ENCODE measurements at regions not wholly inside any gene's neighbourhood (a gene's known extent, or its start where the extent isn't known, plus 50 kb on each side); places are given as distances from the start of the nearest gene placed in this dataset.
A peak's percentile ranks its signal among the peaks of the same experiment; 100 is the strongest.

DNA sequence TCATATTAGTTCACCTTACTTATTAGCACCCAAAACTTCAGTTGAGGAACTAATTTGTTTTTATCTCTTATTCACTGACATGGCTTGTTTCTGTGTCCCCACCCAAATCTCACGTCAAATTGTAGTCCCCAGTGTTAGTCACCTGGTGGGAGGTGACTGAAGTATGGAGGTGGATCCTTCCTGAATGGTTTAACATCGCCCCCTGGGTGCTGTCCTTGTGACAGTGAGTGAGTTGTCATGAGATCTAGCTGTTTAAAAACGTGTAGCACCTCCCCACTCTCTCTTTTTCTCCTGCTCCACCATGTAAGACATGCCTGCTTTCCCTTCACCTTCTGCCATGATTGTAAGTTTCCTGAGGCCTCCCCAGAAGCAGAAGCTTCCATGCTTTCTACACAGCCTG lies 75.0 kb upstream of the HECTD2 start:
- Histone ChIP-seq H4K20me1 (ENCODE audit: insufficient read depth, low read length) (no peaks in the 10 kb centered on the region), H3K4me3 (ENCODE audit: low read length) (no peak overlapping the region), H3K27me3 (ENCODE audit: low read depth, low read length) (no peaks in the 10 kb centered on the region), H3K4me1 (ENCODE audit: low read length) (peaks cover 23% of the 10 kb centered on the region), H3K4me2 (ENCODE audit: low read length) (no peak overlapping the region), H3K9ac (ENCODE audit: low read length) (no peak overlapping the region), H2AFZ (ENCODE audit: low read depth, low read length) (no peak overlapping the region), H3K79me2 (ENCODE audit: low read length) (no peaks in the 10 kb centered on the region), H3K9me3 (ENCODE audit: insufficient read depth, low read length) (no peaks in the 10 kb centered on the region), H3K27ac (ENCODE audit: low read length) (no peak overlapping the region), H3K36me3 (replicated peaks; ENCODE audit: low read depth, low read length) (no peaks in the 10 kb centered on the region)
- no peak for TF ChIP-seq EZH2phosphoT487 (IDR thresholded peaks at IDR 0.05; ENCODE audit: low read depth)
- TF ChIP-seq, protein P1, sequence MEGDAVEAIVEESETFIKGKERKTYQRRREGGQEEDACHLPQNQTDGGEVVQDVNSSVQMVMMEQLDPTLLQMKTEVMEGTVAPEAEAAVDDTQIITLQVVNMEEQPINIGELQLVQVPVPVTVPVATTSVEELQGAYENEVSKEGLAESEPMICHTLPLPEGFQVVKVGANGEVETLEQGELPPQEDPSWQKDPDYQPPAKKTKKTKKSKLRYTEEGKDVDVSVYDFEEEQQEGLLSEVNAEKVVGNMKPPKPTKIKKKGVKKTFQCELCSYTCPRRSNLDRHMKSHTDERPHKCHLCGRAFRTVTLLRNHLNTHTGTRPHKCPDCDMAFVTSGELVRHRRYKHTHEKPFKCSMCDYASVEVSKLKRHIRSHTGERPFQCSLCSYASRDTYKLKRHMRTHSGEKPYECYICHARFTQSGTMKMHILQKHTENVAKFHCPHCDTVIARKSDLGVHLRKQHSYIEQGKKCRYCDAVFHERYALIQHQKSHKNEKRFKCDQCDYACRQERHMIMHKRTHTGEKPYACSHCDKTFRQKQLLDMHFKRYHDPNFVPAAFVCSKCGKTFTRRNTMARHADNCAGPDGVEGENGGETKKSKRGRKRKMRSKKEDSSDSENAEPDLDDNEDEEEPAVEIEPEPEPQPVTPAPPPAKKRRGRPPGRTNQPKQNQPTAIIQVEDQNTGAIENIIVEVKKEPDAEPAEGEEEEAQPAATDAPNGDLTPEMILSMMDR (IDR thresholded peaks at IDR 0.05; ENCODE audit: low read depth, low read length), result no peak

DNA sequence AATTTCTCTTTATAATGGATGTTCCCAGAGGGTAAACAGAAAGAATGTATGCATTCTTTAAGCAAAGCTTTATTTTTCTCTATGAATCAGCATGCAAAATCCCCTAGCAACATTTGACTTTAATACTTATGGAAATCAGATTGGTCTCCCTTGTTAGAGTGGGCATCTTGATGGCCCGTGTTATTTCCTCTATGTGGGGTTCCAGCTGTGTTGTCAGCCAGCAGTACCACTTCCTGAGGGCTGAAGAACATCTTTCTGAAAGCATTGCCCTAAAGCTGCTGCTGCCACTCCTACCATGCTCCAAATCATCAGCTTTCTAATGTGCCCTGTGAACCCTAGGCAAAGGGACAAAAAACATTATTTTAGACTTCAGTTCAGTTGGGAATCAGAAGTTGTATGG lies 70.4 kb upstream of the HECTD2 start:
- Histone ChIP-seq H3K4me1 (ENCODE audit: low read length) (peaks cover 45% of the 10 kb centered on the region), H4K20me1 (ENCODE audit: insufficient read depth, low read length) (no peaks in the 10 kb centered on the region), H2AFZ (ENCODE audit: low read depth, low read length) (no peak overlapping the region), H3K4me3 (ENCODE audit: low read length) (no peak overlapping the region), H3K27ac (ENCODE audit: low read length) (peak overlapping the region; percentile 30), H3K9ac (ENCODE audit: low read length) (no peak overlapping the region), H3K9me3 (ENCODE audit: insufficient read depth, low read length) (no peaks in the 10 kb centered on the region), H3K4me2 (ENCODE audit: low read length) (peak overlapping the region; percentile 67), H3K27me3 (ENCODE audit: low read depth, low read length) (no peaks in the 10 kb centered on the region), H3K36me3 (replicated peaks; ENCODE audit: low read depth, low read length) (no peaks in the 10 kb centered on the region), H3K79me2 (ENCODE audit: low read length) (no peaks in the 10 kb centered on the region)
- no peak for TF ChIP-seq EZH2phosphoT487 (IDR thresholded peaks at IDR 0.05; ENCODE audit: low read depth)
- TF ChIP-seq, protein P1 (IDR thresholded peaks at IDR 0.05; ENCODE audit: low read depth, low read length), result no peak

DNA sequence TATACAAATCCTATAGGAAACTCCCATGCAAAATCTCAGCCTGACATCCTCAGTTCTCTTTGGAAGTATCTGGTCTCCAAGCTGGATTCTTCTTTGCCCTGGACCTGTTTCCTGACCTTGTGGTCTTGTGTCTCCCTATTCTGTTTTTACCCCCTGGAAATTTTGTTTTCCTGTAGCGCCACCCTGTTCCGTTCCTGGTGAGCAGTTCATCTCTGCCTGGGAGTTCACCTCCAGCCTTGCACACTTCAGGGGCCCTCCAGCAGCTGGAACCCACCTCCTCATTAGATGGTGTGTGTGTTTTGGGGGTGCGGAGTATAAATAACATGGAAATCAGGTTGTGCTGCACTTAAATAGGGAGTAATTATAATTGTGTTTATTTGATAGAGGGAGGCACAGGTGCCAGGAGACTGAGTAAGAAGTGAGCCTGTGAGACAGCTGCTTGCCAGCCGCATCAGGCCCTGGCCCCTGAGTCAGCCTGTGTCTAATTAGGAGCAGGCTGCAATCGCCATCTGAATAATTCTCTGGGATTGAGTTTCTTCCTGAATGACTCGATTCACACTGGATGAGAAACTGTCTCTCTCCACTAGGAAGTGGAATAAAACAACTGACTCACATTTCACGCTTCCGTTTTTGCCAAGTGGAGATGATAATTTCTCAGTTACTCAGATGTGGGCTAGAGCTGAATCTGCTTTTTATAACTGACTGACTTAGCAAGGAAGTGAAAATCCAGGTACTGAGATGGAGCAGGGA lies 69.4 kb upstream of the HECTD2 start:
- H3K4me2 ChIP-seq (ENCODE audit: low read length), result peak overlapping the region; percentile 67
- H3K4me3 ChIP-seq (ENCODE audit: low read length), result peak overlapping the region; percentile 20
- H4K20me1 ChIP-seq (ENCODE audit: insufficient read depth, low read length), result no peaks in the 10 kb centered on the region
- peaks cover 45% of the 10 kb centered on the region for H3K4me1 ChIP-seq (ENCODE audit: low read length)
- peak overlapping the region; percentile 63 for H3K27ac ChIP-seq (ENCODE audit: low read length)
- H3K9ac ChIP-seq (ENCODE audit: low read length), result peak overlapping the region; percentile 29; the same call in 1 of the 2 replicates
- H2AFZ ChIP-seq (ENCODE audit: low read depth, low read length), result no peak overlapping the region
- no peaks in the 10 kb centered on the region for H3K27me3 ChIP-seq (ENCODE audit: low read depth, low read length)
- no peaks in the 10 kb centered on the region for H3K79me2 ChIP-seq (ENCODE audit: low read length)
- TF ChIP-seq, protein P1 (IDR thresholded peaks at IDR 0.05; ENCODE audit: low read depth, low read length), result peak; percentile 14; the same call in 1 of the 2 replicates
- TF ChIP-seq EZH2phosphoT487 (IDR thresholded peaks at IDR 0.05; ENCODE audit: low read depth), result no peak
- H3K9me3 ChIP-seq (ENCODE audit: insufficient read depth, low read length), result no peaks in the 10 kb centered on the region
- no peaks in the 10 kb centered on the region for H3K36me3 ChIP-seq (replicated peaks; ENCODE audit: low read depth, low read length)

DNA sequence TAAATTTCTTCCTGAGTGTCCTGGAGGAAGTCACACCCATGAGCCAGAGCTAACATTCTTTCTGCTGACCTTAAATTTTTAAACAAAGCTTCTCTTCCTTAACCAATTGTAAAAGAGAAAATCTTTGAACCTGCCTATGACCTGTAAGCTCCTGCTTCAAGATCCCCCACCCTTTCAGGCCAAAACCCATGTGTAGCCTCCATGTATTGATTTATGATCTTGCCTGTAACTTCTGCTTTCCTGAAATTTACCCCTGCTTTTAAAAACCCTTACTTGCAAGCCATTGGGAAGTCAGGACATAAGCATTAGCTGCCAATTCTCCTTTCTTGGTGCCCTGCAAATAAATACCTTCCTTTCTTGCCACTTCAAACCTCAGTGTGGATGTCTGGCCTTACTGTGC lies 68.5 kb upstream of the HECTD2 start:
- H3K27me3 ChIP-seq (ENCODE audit: low read depth, low read length), result no peaks in the 10 kb centered on the region
- no peak overlapping the region for H2AFZ ChIP-seq (ENCODE audit: low read depth, low read length)
- H3K4me3 ChIP-seq (ENCODE audit: low read length), result no peak overlapping the region
- no peaks in the 10 kb centered on the region for H3K9me3 ChIP-seq (ENCODE audit: insufficient read depth, low read length)
- H3K36me3 ChIP-seq (replicated peaks; ENCODE audit: low read depth, low read length), result no peaks in the 10 kb centered on the region
- peak overlapping the region; percentile 67; the same call in 1 of the 2 replicates for H3K4me2 ChIP-seq (ENCODE audit: low read length)
- H3K9ac ChIP-seq (ENCODE audit: low read length), result no peak overlapping the region
- peaks cover 45% of the 10 kb centered on the region for H3K4me1 ChIP-seq (ENCODE audit: low read length)
- H3K79me2 ChIP-seq (ENCODE audit: low read length), result no peaks in the 10 kb centered on the region
- H4K20me1 ChIP-seq (ENCODE audit: insufficient read depth, low read length), result no peaks in the 10 kb centered on the region
- TF ChIP-seq EZH2phosphoT487 (IDR thresholded peaks at IDR 0.05; ENCODE audit: low read depth), result no peak
- TF ChIP-seq, protein P1 (IDR thresholded peaks at IDR 0.05; ENCODE audit: low read depth, low read length), result no peak
- peak overlapping the region; percentile 63 for H3K27ac ChIP-seq (ENCODE audit: low read length)

Data from OCI-LY3 (cell line).